ENCODE measurements at regions not wholly inside any gene's neighbourhood (a gene's known extent, or its start where the extent isn't known, plus 50 kb on each side); places are given as distances from the start of the nearest gene placed in this dataset.

GRCh38 chr3:5727743-5728484 lies 540.4 kb downstream of the EDEM1 start:
- no peak for TF ChIP-seq TSHZ2 (CRISPR knock-in tag; IDR thresholded peaks at IDR 0.05)
- ATAC-seq, result no peak

GRCh38 chr3:5729852-5730251 lies 542.3 kb downstream of the EDEM1 start:
- no peak for ATAC-seq

GRCh38 chr3:5731100-5731499 lies 543.6 kb downstream of the EDEM1 start:
- ATAC-seq, result no peak

More at GRCh38 chr3:5729852-5730251, 542.3 kb downstream of the EDEM1 start:
- TF ChIP-seq PATZ1 (CRISPR knock-in tag; IDR thresholded peaks at IDR 0.05; ENCODE audit: borderline replicate concordance), result no peak
- no peak for TF ChIP-seq ESRRG (CRISPR knock-in tag; IDR thresholded peaks at IDR 0.05)
- TF ChIP-seq RARB (CRISPR knock-in tag; IDR thresholded peaks at IDR 0.05), result no peak
- no peak for TF ChIP-seq ARNTL (CRISPR knock-in tag; IDR thresholded peaks at IDR 0.05; ENCODE audit: borderline replicate concordance, low read depth)

GRCh38 chr3:5732081-5732480 lies 544.6 kb downstream of the EDEM1 start:
- TF ChIP-seq CREB5 (CRISPR knock-in tag; IDR thresholded peaks at IDR 0.05; ENCODE audit: low read depth), result no peak
- TF ChIP-seq PATZ1 (CRISPR knock-in tag; IDR thresholded peaks at IDR 0.05; ENCODE audit: borderline replicate concordance), result no peak
- TF ChIP-seq ISL1 (CRISPR knock-in tag; IDR thresholded peaks at IDR 0.05), result no peak
- no peak for TF ChIP-seq PPARA (CRISPR knock-in tag; IDR thresholded peaks at IDR 0.05; ENCODE audit: borderline replicate concordance)
- no peak for TF ChIP-seq RARB (CRISPR knock-in tag; IDR thresholded peaks at IDR 0.05)
- no peak for TF ChIP-seq ARNTL (CRISPR knock-in tag; IDR thresholded peaks at IDR 0.05; ENCODE audit: borderline replicate concordance, low read depth)
- TF ChIP-seq ZFP30 (CRISPR knock-in tag; IDR thresholded peaks at IDR 0.05), result no peak
- no peak for TF ChIP-seq CSRNP3 (CRISPR knock-in tag; IDR thresholded peaks at IDR 0.05)
- TF ChIP-seq POU6F1 (CRISPR knock-in tag; IDR thresholded peaks at IDR 0.05; ENCODE audit: borderline replicate concordance, low read depth), result no peak
- no peak for TF ChIP-seq SNAI2 (CRISPR knock-in tag; IDR thresholded peaks at IDR 0.05)
- no peak for TF ChIP-seq ZNF70 (CRISPR knock-in tag; IDR thresholded peaks at IDR 0.05)
- no peak for TF ChIP-seq ZNF565 (CRISPR knock-in tag; conservative IDR thresholded peaks at IDR 0.05; ENCODE audit: low read depth)
- TF ChIP-seq TOX (CRISPR knock-in tag; IDR thresholded peaks at IDR 0.05; ENCODE audit: borderline replicate concordance), result no peak
- TF ChIP-seq TSHZ2 (CRISPR knock-in tag; IDR thresholded peaks at IDR 0.05), result no peak
- no peak for TF ChIP-seq ZNF8 (CRISPR knock-in tag; IDR thresholded peaks at IDR 0.05)
- no peak for TF ChIP-seq ESRRG (CRISPR knock-in tag; IDR thresholded peaks at IDR 0.05)
- TF ChIP-seq OSR1 (CRISPR knock-in tag; IDR thresholded peaks at IDR 0.05), result no peak
- no peak for TF ChIP-seq BACH2 (CRISPR knock-in tag; IDR thresholded peaks at IDR 0.05; ENCODE audit: borderline replicate concordance)
- no peak for ATAC-seq

More at GRCh38 chr3:5731100-5731499, 543.6 kb downstream of the EDEM1 start:
- no peak for TF ChIP-seq RARB (CRISPR knock-in tag; IDR thresholded peaks at IDR 0.05)
